ENCODE measurements at regions not wholly inside any gene's neighbourhood (a gene's known extent, or its start where the extent isn't known, plus 50 kb on each side); places are given as distances from the start of the nearest gene placed in this dataset.

DNA sequence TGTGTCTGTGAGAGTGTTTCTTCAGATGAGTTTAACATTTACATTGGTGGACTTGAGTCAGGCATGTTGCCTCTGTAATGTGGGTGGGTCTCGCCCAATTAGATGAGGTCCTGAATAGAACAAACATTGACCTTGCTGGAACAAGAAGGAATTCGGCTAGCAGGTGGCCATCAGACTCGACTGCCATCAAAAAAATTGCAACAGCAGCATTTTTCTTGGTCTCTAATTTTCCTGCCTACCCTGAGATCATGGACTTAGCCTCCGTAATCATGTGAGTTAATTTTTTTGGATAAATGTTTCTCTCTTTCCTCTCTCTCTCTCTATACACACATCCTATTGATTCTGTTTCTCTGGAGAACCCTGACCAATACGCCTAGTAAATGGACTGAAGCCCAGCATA is 83.8 kb upstream of the ST6GAL2 start:
- H3K9me3 ChIP-seq (replicated peaks; ENCODE audit: control insufficient read depth, insufficient read depth, low read depth, low read length), result no peaks in the 10 kb centered on the region
- H3K4me3 ChIP-seq, result no peak overlapping the region
- DNase-seq (ENCODE audit: extremely low read depth in 1 of 4, low spot score in 3 of 4), result no peak
- no peaks in the 10 kb centered on the region for H3K4me1 ChIP-seq (replicated peaks in 1 of 2; ENCODE audit: control insufficient read depth in 2 of 2, insufficient read depth in 2 of 2, low read length in 2 of 2)
- 2% methylated on average over 5 of the region's 5 CpGs for WGBS (ENCODE audit: insufficient coverage, low coverage, missing lambda C conversion rate)
- BruUV-seq (replicated peaks), result no TSS peak
- intact Hi-C loops (cut with micrococcal nuclease), result no loop called here
- H3K9me1 ChIP-seq (ENCODE audit: control insufficient read depth, insufficient read depth, low read length), result no peaks in the 10 kb centered on the region
- CTCF ChIA-PET (ENCODE audit: low intra/inter-chr PET ratio), result no interaction called here
- TF ChIP-seq ZNF707 (CRISPR knock-in tag; conservative IDR thresholded peaks at IDR 0.05) (no peak), C11orf30 (IDR thresholded peaks at IDR 0.05; ENCODE audit: low read depth) (peak; percentile 35; the same call in 1 of the 2 replicates), EHMT2 (IDR thresholded peaks at IDR 0.05) (no peak)
- no peak overlapping the region for H2AFZ ChIP-seq (ENCODE audit: low read depth, low read length)
- H4K20me1 ChIP-seq (replicated peaks; ENCODE audit: control insufficient read depth, insufficient read depth, low read length), result no peaks in the 10 kb centered on the region
- H3K27me3 ChIP-seq (ENCODE audit: control insufficient read depth in 2 of 2, insufficient read depth in 2 of 2, low read length in 2 of 2), result no peaks in the 10 kb centered on the region
- H3K27ac ChIP-seq (ENCODE audit: extremely low read depth, low read depth, low read length), result no peak overlapping the region
- POLR2A ChIA-PET, result no interaction called here
- in situ Hi-C loops (cut with MboI), result no loop called here
- FAIRE-seq, result no peak
- H3K36me3 ChIP-seq (ENCODE audit: control insufficient read depth, insufficient read depth, low read length), result no peaks in the 10 kb centered on the region
- ATAC-seq, result no peak
- no peak overlapping the region for H3K4me2 ChIP-seq (ENCODE audit: insufficient read depth, low read length)
- no peak overlapping the region for H3K9ac ChIP-seq (ENCODE audit: insufficient read depth in 1 of 2, low read depth in 2 of 2, low read length in 2 of 2)
- no peaks in the 10 kb centered on the region for H3K79me2 ChIP-seq (ENCODE audit: control insufficient read depth, insufficient read depth, low read length)

- H4K20me1 ChIP-seq (replicated peaks; ENCODE audit: control insufficient read depth, insufficient read depth, low read length), result no peaks in the 10 kb centered on the region
- H3K9ac ChIP-seq (ENCODE audit: insufficient read depth in 1 of 2, low read depth in 2 of 2, low read length in 2 of 2), result no peak overlapping the region
- no peaks in the 10 kb centered on the region for H3K79me2 ChIP-seq (ENCODE audit: control insufficient read depth, insufficient read depth, low read length)
- in situ Hi-C loops (cut with MboI) (no loop called here), intact Hi-C loops (cut with micrococcal nuclease) (no loop called here)
- ChIA-PET CTCF (ENCODE audit: low intra/inter-chr PET ratio) (no interaction called here), POLR2A (no interaction called here)
- H3K4me3 ChIP-seq, result no peak overlapping the region
- no peak overlapping the region for H2AFZ ChIP-seq (ENCODE audit: low read depth, low read length)
- H3K4me2 ChIP-seq (ENCODE audit: insufficient read depth, low read length), result no peak overlapping the region
- WGBS (ENCODE audit: insufficient coverage, low coverage, missing lambda C conversion rate), result 1% methylated on average over 5 of the region's 5 CpGs
- H3K36me3 ChIP-seq (ENCODE audit: control insufficient read depth, insufficient read depth, low read length), result no peaks in the 10 kb centered on the region
- no peak for FAIRE-seq
- H3K4me1 ChIP-seq (replicated peaks in 1 of 2; ENCODE audit: control insufficient read depth in 2 of 2, insufficient read depth in 2 of 2, low read length in 2 of 2), result no peaks in the 10 kb centered on the region
- H3K9me3 ChIP-seq (replicated peaks; ENCODE audit: control insufficient read depth, insufficient read depth, low read depth, low read length), result no peaks in the 10 kb centered on the region
- ATAC-seq, result no peak
- H3K9me1 ChIP-seq (ENCODE audit: control insufficient read depth, insufficient read depth, low read length), result no peaks in the 10 kb centered on the region
- no TSS peak for BruUV-seq (replicated peaks)
- DNase-seq (ENCODE audit: extremely low read depth in 1 of 4, low spot score in 3 of 4), result no peak
- no peaks in the 10 kb centered on the region for H3K27me3 ChIP-seq (ENCODE audit: control insufficient read depth in 2 of 2, insufficient read depth in 2 of 2, low read length in 2 of 2)
- no peak overlapping the region for H3K27ac ChIP-seq (ENCODE audit: extremely low read depth, low read depth, low read length)
- no peak for TF ChIP-seq ZNF444 (CRISPR knock-in tag; IDR thresholded peaks at IDR 0.05)
- TF ChIP-seq, protein P1, sequence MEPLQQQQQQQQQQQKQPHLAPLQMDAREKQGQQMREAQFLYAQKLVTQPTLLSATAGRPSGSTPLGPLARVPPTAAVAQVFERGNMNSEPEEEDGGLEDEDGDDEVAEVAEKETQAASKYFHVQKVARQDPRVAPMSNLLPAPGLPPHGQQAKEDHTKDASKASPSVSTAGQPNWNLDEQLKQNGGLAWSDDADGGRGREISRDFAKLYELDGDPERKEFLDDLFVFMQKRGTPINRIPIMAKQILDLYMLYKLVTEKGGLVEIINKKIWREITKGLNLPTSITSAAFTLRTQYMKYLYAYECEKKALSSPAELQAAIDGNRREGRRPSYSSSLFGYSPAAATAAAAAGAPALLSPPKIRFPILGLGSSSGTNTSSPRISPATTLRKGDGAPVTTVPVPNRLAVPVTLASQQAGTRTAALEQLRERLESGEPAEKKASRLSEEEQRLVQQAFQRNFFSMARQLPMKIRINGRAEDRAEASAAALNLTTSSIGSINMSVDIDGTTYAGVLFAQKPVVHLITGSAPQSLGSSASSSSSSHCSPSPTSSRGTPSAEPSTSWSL (CRISPR knock-in tag; IDR thresholded peaks at IDR 0.05; ENCODE audit: borderline replicate concordance), result no peak
- no peak for TF ChIP-seq KDM1A (IDR thresholded peaks at IDR 0.05)
- TF ChIP-seq TRIM24 (IDR thresholded peaks at IDR 0.05), result no peak
- TF ChIP-seq NFE2L1 (tag; IDR thresholded peaks at IDR 0.05; ENCODE audit: borderline replicate concordance, low read depth), result no peak
- no peak for TF ChIP-seq BDP1 (IDR thresholded peaks at IDR 0.05; ENCODE audit: insufficient read depth, insufficient read length)
- TF ChIP-seq, protein P2, sequence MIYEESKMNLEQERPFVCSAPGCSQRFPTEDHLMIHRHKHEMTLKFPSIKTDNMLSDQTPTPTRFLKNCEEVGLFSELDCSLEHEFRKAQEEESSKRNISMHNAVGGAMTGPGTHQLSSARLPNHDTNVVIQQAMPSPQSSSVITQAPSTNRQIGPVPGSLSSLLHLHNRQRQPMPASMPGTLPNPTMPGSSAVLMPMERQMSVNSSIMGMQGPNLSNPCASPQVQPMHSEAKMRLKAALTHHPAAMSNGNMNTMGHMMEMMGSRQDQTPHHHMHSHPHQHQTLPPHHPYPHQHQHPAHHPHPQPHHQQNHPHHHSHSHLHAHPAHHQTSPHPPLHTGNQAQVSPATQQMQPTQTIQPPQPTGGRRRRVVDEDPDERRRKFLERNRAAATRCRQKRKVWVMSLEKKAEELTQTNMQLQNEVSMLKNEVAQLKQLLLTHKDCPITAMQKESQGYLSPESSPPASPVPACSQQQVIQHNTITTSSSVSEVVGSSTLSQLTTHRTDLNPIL (CRISPR knock-in tag; IDR thresholded peaks at IDR 0.05), result no peak
- TF ChIP-seq ZBTB7A (IDR thresholded peaks at IDR 0.05; ENCODE audit: borderline replicate concordance, control insufficient read depth, low read depth, low read length), result no peak
- TF ChIP-seq FOXM1 (IDR thresholded peaks at IDR 0.05; ENCODE audit: low read depth), result no peak
- no peak for TF ChIP-seq FOXM1 (CRISPR knock-in tag; IDR thresholded peaks at IDR 0.05; ENCODE audit: low read depth)
Measured at GRCh38 chr2:106970471-106971261, 84.7 kb upstream of the ST6GAL2 start.

Measured in K562 (cell line).